GM21367 (cell line): ENCODE measurements at regions not wholly inside any gene's neighbourhood (a gene's known extent, or its start where the extent isn't known, plus 50 kb on each side); places are given as distances from the start of the nearest gene placed in this dataset.

Experiments
- ATAC-seq: cut with Tn5 transposase; IDR thresholded peaks from one replicate; pipeline ENCODE4 v1.9.1; 2021; ENCODE audit not compliant: unreplicated experiment

DNA sequence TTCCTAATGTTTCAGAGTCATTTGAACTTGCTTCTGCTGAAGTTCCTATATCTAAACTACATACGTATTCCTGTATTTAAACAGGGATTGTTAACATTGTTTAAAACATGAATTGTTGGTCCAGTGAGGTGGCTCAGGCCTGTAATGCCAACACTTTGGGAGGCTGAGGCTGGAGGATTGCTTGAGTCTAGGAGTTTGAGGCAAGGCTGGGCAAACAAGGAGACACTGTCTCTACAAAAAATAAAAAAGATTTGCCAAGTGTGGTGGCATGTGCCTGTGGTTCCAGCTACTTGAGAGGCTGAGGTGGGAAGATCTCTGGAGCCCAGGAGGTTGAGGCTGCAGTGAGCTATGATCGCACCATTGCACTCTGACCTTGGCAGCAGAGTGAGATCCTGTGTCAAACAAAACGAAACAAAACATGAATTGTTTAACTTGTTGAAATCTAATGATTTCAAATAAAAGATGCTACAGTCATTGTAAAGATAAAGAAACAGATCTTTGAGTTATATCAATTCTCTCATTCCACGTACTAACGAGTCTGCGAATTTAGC, 809.4 kb downstream of the TYW1 start:
- ATAC-seq, result no peak

DNA sequence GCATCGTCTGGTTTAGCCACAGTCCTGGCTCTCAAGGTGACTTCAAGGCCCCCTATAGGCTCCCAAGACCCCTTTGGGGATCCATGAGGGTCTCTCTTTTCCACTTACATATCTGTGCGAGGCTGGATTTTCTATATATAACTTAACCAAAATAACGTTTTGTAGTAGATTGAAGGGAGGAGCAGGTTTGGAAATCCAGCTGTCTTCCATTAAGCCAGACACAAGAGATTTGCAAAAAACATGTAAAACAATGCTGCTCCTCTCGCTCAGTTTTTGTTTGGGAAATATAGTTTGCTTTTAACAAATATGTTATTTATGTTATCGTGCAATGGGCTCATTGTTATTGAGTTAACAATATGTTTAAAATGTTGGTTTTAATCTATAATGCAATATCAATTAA, 811.2 kb downstream of the TYW1 start:
- no peak for ATAC-seq

DNA sequence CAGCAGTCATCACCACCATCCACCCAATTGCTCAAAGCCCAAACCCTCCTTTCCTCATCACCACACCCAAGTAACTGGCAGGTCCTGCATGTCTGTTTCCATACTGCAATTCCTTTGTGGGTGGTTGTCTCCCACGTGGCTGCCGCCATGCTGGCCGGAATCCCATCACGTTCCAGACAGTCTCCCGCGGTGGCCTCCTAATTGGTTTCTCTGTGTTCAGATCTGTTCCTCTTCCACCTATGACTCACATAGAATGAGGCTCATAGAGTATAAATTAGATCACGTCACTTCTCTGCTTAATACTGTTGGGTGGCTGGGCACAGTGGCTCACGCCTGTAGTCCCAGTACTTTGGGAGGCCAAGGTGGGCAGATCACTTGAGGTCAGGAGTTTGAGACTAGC, 813.0 kb downstream of the TYW1 start:
- no peak for ATAC-seq

DNA sequence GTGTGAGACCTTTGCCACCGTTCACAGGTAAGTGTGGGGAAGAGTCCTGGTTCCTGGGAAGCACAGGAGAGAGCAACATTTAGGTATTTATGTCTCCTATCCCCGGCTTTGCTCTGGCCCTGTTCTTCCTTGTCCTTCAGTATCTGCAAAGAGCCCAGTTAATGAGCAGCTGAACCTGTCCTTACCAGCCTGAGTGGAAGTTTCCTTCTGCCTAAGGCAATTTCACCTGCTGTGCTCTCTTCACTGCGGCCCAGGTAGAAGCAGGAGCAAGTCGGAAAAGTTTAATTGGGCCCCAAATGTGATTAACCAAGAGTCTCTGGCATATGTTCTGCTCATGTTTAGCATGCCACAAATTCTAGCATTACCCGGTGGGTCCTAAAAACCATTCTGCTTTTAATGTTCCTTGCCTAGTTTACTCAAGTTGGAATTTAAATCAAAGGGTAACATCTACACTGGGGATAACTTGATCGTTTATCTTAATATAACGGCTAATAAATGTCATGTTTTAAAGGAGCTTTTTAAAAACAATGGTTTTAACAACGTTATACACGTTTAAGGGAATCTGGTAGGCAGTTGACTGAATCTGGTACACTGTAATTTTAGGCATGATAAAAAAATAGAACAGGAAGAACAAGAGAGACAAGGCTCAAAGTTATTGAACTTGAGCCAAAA, 817.1 kb downstream of the TYW1 start:
- no peak for ATAC-seq

- ATAC-seq, result no peak
Measured at GRCh38 chr7:67817481-67817880, 820.8 kb downstream of the TYW1 start.

- no peak for ATAC-seq
Measured at GRCh38 chr7:67821116-67821515, 824.5 kb downstream of the TYW1 start.

DNA sequence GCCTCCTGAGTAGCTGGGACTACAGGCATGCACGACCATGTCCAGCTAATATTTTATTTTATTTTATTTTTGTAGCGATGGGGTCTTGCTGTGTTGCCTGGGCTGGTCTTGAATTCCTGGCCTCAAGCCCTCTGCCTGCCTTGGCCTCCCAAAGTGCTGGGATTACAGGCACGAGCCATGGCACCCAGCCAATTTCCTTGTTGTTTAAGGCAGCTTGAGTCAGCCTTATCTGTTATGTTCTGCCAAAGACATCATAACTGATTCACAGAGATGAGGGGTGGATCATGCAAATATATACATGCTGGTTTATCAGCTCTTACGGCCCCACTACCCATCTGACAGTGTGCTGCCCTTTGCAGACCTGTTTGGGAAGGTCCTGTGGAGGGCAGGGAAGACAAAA, 826.7 kb downstream of the TYW1 start:
- no peak for ATAC-seq

GRCh38 chr7:67825356-67825755, 828.7 kb downstream of the TYW1 start:
- no peak for ATAC-seq

DNA sequence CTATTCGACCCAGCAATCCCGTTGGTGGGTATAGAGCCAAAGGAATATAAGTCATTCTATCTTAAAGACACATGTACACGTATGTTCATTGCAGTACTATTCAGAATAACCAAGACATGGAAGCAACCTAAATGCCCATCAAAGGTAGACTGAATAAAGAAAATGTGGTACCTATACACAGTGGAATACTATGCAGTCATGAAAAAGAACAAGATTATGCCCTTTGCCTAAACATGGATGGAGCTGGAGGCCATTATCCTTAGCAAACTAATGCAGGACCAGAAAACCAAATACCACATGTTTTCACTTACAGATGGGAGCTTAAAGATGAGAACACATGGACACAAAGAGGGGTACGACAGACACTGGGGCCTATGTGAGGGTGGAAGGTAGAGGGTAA, 845.3 kb downstream of the TYW1 start:
- ATAC-seq, result no peak

DNA sequence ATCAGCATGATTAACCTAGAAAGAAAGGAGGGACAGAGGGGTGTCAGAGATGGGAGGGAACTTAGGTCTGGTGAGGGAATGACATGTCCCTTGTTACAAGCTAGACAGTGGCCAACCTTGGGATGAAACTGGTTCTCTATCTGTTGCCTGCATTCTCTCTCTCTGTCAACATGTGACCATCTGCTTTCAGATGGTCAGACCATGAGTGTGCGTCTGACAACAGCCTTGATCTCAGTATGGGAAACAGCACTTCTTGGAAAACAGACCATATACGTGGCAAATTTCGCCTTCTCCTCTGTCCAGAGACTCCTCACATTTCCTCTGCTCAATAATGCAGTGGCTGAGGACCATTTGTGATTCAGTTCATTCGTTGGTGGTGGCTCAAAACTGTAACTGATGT, 845.9 kb downstream of the TYW1 start:
- ATAC-seq, result no peak

DNA sequence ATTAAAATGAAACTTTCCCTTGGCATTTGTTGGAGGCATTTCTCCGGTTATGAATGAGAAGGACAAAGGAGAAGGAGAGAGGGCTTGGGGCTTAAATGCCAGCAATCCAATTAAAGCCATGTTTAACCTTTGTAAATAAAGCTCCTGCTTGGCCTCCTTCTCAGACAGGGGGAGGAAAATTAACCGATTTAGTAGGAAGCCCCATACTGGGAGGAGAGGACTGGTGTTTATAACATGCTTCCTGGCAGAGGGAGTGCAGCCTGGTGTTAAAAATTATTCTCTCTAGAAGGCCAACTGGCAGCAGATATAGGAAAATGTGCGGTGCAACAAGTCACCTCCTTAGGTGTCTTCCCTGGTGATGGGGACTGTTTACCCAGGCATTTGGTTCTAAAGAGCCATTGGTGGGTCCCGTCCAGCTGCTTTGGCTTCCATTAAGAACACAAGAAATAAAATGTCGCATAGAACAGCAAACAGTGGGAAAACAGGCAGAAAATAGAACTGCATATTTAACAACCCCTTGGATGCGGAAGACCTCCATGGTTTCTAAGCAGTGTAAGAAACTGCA, 846.5 kb downstream of the TYW1 start:
- ATAC-seq, result no peak

GRCh38 chr7:67843615-67844014, 847.0 kb downstream of the TYW1 start:
- no peak for ATAC-seq

DNA sequence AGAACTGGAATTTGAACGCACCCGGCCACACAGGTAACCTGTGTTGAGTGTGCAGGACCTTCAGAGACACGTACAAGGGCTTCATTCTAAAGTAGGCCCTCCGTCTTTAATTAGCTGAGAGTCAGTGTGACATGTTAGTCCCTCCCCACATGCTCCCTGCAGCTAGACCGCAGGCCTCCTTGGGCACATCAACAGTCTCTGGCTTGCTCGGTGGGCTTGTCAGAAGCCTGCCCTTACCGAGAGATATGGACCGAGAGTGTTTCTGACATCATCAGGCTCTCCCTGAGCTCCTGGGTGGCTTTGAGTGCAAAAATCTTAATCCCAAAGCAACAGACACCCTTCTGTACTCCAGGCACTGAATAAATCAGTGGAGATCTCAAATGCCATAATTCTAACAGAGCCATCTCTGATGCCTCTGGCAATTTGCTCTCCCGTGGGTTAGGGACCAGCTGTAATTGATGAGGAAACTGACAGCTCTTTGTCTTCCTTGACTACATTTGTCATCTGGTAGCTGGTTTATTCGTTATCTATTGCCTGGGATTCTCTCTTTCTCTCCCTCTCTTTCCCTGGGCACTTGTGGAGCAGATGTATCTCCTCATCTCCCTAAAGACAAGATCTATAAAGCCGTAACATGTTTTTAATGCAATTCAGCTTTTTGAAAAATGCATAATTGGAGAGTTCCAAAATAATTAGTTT, 850.6 kb downstream of the TYW1 start:
- ATAC-seq, result no peak

DNA sequence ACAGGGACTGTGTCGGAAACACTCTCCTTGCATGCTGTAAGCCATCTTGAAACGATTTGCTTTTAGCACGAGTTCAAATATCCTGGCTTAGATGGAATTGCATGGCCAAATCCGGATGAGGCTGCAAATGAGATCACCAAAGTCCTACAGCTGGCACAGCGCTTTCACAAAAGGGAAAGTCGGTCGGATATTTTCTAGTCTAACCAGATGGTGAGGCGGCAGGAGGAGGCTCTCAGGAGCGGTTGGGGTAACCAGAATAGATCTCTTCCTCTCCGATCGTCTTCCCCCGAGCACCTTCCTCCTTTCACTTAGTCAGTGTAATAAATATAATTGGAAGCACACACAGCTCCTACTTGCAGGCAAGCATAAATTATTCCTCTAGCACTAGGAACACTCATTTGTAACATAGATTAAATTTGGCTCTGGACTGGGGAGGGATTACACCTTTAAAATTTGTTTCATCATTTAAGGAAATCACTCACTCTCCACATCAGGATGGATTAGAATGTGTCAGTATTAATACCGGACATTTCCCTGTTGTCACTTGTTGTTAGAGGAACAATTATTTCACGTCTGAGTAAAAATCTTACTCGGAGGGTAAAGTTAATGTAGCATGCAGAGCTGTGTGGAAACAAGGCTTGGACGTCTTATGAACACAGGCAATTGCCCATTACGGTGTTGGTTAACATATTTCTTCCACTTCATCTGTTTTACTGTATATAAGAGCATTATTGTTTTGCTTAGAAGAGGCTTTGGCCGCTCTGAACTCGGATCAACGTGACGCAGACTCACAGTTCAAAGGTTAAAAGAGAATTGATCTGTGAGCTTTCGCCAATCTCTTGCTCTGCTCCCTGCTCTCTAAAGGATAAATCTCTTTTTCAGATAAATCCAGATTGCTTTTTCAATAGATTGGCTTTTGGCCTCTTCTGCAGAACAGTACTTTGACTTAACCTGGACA, 857.9 kb downstream of the TYW1 start:
- no peak for ATAC-seq

DNA sequence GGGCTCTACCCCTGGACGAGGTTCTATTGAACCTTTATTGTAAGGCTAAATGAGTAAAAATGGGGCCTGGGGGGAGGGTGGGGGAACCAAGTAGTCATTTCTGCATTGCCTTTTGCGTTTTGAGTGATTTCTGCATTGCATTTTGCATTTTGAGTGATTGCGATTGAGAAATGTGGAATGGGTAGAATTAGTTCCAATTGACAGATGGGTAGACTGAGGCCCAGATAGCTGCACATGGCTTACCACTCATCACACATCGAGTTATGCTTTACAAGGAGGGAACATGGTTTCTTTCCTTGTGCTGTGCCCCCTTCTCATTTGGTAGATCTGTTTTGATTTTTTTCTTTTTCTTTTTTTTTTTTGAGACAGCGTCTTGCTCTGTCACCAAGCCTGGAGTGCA, 858.7 kb downstream of the TYW1 start:
- no peak for ATAC-seq

GRCh38 chr7:67856046-67856445, 859.4 kb downstream of the TYW1 start:
- no peak for ATAC-seq

DNA sequence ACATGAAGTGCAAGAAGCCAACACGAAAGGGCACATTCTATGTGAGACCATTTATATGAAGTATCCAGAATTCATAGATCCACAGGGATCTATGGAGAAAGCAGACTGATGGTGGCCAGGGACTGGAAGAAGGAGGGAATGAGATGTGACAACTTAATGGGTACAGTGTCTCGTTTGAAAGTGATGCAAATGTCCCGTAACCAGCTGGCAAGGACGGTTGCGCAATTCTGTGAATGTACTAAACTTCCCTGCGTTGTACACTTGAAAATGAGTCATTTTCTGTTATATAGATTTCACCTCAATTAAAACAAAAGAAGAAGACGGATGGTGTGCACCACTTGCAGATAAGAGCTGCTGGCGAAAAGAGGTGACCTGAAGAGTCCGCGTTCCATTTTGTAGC, 861.1 kb downstream of the TYW1 start:
- ATAC-seq, result no peak

- ATAC-seq, result no peak
Measured at GRCh38 chr7:67858931-67859330, 862.3 kb downstream of the TYW1 start.

DNA sequence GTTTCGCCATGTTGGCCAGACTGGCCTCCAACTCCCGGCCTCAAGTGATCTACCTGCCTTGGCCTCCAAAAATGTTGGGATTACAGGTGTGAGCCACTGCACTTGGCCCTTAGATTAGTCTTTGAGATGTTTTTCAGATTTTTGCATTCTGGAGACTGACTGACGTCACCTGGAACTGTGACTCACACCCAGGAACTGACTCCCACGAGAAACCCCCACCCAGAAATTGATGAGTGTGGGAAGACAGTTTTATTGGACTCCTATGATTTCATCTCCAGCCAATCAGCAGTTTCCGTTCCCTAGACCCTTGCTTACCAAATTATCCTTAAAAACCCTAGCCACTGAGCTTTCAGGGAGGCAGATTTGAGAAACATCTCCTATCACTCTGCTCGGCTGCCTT, 867.3 kb downstream of the TYW1 start:
- ATAC-seq, result no peak

DNA sequence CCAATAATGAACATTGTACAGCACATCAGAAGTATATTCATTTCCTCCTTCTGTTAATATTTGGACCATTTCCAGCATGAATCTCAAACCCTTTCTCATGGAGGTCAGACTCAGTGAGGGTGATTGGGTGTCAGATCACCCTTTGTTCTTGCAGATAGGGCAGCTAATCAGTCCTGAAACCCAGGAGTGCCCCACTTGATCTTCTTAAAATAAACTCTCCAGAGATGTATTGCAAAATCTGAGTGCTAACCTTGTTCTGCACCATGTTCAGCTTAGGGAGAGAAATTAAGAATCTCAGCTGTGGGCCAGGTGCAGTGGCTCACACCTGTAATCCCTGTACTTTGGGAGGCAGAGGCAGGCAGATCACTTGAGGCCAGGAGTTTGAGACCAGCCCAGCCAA, 869.4 kb downstream of the TYW1 start:
- no peak for ATAC-seq

DNA sequence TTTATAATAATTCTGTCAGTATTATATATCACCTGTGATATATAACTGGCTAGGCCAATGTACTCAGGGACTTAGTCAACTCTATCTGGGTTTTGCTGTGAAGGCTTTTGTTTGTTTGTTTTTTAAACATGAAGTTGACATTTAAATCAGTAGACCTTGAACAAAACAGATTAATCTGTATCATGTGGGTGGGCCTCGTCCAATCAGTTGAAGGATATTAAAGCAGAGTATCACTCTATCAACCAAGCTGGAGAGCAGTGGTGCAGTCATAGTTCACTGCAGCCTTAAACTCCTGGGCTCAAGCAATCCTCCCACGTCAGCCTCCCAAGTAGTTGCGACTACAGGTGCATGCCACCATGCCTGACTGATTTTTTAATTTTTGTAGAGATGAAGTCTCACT, 870.2 kb downstream of the TYW1 start:
- no peak for ATAC-seq
